GM12891 (cell line): ENCODE measurements at regions not wholly inside any gene's neighbourhood (a gene's known extent, or its start where the extent isn't known, plus 50 kb on each side); places are given as distances from the start of the nearest gene placed in this dataset.

Experiments
- DNase-seq: peaks from one replicate; pipeline ENCODE4 v3.0.0; 2011; ENCODE audit warnings: low spot score; ENCODE audit not compliant: insufficient read length
- FAIRE-seq: peaks from 2 replicates; lab custom pipeline; 2011; peaks lifted over from hg19 to GRCh38; lab: Jason Lieb, UNC
- PAX5 ChIP-seq: IDR thresholded peaks from 2 replicates; pipeline ENCODE4 v1.6.1; 2011; ENCODE audit warnings: low read length, moderate library complexity, mild to moderate bottlenecking; ENCODE audit not compliant: insufficient read depth, severe bottlenecking
- POLR2A ChIP-seq: IDR thresholded peaks from 2 replicates; pipeline ENCODE4 v1.6.1; 2011; ENCODE audit warnings: low read depth, low read length, control low read depth
- POLR2AphosphoS5 ChIP-seq: IDR thresholded peaks from 2 replicates; pipeline ENCODE4 v1.6.1; 2011; ENCODE audit warnings: low read depth, low read length, control low read depth
- POU2F2 ChIP-seq: IDR thresholded peaks from 2 replicates; pipeline ENCODE4 v1.6.1; 2011; ENCODE audit warnings: low read depth, mild to moderate bottlenecking, control low read depth, low read length, moderate library complexity
- SPI1 ChIP-seq: IDR thresholded peaks from 2 replicates; pipeline ENCODE4 v1.6.1; 2011; ENCODE audit warnings: low read depth, low read length, control low read depth
- TAF1 ChIP-seq: IDR thresholded peaks from 2 replicates; pipeline ENCODE4 v1.6.1; 2011; ENCODE audit warnings: low read depth, low read length, control low read depth

GRCh38 chr13:83733293-83733692 is 149.0 kb downstream of the SLITRK1 start:
- DNase-seq (no peak), FAIRE-seq (no peak)
- TF ChIP-seq POLR2AphosphoS5 (no peak), TAF1 (no peak), POU2F2 (no peak), POLR2A (no peak), SPI1 (no peak), PAX5 (no peak)

GRCh38 chr13:83732755-83733154 is 149.5 kb downstream of the SLITRK1 start:
- no peak for FAIRE-seq
- DNase-seq, result no peak
- TF ChIP-seq TAF1 (no peak), POLR2AphosphoS5 (no peak), POLR2A (no peak), SPI1 (no peak), PAX5 (no peak), POU2F2 (no peak)

DNA sequence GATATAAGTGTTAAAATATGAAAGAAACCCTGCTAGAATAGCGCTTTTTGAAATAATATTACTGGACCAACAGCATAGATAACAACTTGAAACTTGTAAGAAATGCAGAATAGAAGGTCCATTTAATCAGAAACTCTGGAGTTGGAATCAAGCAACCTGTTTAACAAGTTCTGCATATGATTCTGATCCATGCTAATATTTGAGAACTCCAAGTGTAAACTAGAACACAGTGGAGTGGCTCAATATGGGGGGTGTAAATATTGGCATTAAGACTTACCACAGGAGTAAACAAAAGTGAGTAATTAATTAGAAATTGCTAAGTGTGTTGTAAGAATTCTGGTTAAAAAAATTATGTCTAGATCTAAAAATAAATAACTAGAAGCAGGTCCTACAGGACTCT is 151.2 kb downstream of the SLITRK1 start:
- no peak for FAIRE-seq
- no peak for TF ChIP-seq SPI1
- TF ChIP-seq POU2F2, result no peak
- DNase-seq, result no peak

DNA sequence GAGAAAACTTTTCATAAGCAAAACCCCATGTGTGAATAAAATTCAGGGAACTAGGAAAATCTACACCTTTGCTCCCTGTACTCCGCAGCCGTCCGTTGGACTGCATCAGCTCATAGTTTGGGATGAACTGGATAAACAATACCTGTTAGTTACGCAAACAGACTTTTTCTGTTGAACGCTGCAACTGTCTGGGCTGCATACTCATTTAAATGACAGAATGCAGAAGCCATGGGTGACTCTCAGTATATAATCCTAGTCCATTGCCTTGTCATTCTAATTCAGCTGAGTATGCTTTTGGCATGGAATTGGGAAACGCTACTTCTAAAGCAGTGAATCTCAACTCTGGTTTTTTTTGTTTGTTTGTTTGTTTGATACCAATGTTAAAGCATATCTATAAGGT is 151.6 kb downstream of the SLITRK1 start:
- FAIRE-seq (no peak), DNase-seq (no peak)
- TF ChIP-seq SPI1 (no peak), POLR2AphosphoS5 (no peak), POU2F2 (no peak), TAF1 (no peak)

- FAIRE-seq (no peak), DNase-seq (no peak)
- TF ChIP-seq POLR2A (no peak), POU2F2 (no peak), PAX5 (no peak), POLR2AphosphoS5 (no peak), SPI1 (no peak), TAF1 (no peak)
Observed at GRCh38 chr13:83722443-83722842, 159.8 kb downstream of the SLITRK1 start.

DNA sequence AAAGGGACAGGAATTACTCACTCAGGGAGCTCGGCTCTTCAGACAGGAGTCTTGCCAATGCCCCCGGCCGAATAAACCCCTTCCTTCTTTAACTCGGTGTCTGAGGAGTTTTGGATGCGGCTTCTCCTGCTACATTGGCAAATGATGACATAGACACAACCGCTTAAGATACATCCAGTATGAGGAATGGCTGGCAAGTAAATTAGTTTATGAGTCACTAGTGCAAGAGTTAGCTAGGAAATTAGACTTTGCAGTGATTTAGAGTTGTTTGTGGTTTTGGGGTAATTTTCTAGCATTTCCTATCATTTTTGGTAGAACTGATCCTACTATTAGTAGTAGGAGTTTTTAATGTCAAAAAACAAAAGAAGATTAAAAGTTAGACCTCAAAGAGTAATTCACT is 166.2 kb downstream of the SLITRK1 start:
- DNase-seq (no peak), FAIRE-seq (no peak)
- TF ChIP-seq PAX5 (no peak), SPI1 (no peak), POU2F2 (no peak), POLR2AphosphoS5 (no peak), POLR2A (no peak), TAF1 (no peak)

GRCh38 chr13:83714236-83714635 is 168.0 kb downstream of the SLITRK1 start:
- FAIRE-seq, result no peak
- TF ChIP-seq POU2F2 (no peak), POLR2A (no peak), POLR2AphosphoS5 (no peak), TAF1 (no peak), PAX5 (no peak), SPI1 (no peak)
- DNase-seq, result no peak

DNA sequence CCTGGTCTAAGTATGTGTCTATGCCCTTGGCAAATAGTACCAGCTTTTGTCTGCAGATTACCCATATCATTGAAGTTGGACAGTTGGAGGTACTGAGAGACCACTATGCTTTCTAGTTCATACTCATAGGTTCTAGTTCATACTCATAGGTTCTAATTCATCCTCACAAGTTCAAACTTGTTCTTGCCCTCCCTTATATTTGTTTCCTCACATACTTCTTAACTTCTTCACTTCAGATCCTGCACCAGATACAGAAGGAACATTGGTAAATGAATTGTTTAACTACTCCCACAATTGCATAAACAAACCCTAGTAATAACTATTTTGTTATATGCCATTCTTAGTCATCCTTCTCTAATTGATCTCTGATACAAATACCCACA is 172.2 kb downstream of the SLITRK1 start:
- TF ChIP-seq POU2F2, result no peak
- TF ChIP-seq SPI1, result no peak
- no peak for TF ChIP-seq PAX5
- TF ChIP-seq POLR2AphosphoS5, result no peak
- TF ChIP-seq POLR2A, result no peak
- no peak for TF ChIP-seq TAF1
- FAIRE-seq (no peak), DNase-seq (no peak)

DNA sequence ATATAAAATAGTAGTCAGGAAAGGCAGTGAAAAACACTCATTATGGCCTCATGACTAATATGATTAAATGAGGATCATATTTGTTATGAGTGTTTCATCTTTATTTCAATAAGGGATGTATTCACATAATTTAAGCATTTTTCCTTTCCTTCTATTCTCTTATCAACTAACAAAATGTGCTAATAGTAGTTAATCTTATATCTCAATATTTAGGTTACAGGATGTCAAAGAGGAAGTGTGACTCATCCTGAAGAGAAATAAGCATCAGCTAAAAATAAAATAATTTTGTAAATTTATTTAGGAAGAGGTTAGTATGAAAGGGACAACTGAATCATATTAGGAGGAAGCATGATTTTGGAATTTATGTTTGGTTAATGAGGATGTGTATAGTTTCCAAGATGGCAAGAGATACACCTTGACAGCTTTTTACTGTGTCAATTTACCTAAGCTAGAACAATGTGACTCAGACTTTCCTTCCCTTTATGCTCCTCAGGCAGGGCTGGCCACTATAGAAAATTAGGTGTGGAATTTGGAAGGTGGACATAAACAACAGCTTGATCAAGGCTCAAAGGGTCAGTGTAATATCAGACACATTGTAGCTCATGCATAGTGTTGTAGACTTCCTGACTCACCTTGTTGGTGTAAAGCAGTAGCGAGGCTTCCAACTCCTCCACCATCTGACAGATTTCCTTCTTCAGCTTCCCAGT is 172.7 kb downstream of the SLITRK1 start:
- no peak for DNase-seq
- no peak for TF ChIP-seq SPI1
- FAIRE-seq, result no peak

DNA sequence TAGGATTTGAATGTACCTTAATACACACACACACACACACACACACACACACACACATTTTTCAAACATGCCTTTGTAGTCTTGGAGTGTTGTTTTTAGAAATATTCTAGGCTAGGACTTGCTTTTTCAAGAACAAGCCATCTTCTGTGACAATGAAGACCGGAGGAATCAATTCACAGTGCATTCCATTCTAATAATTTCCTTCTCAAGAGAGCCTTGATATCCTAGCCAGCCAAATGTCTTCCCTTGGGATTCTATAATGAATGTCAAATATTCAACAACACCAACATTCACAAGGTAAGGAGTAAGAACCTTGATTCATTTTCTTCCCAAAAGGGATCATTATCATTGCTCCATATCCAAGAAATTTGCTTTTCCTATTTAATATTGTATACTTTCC is 180.3 kb downstream of the SLITRK1 start:
- no peak for DNase-seq
- TF ChIP-seq TAF1 (no peak), POLR2A (no peak), POLR2AphosphoS5 (no peak), PAX5 (no peak), POU2F2 (no peak), SPI1 (no peak)
- no peak for FAIRE-seq
